ENCODE measurements at regions not wholly inside any gene's neighbourhood (a gene's known extent, or its start where the extent isn't known, plus 50 kb on each side); places are given as distances from the start of the nearest gene placed in this dataset.

DNA sequence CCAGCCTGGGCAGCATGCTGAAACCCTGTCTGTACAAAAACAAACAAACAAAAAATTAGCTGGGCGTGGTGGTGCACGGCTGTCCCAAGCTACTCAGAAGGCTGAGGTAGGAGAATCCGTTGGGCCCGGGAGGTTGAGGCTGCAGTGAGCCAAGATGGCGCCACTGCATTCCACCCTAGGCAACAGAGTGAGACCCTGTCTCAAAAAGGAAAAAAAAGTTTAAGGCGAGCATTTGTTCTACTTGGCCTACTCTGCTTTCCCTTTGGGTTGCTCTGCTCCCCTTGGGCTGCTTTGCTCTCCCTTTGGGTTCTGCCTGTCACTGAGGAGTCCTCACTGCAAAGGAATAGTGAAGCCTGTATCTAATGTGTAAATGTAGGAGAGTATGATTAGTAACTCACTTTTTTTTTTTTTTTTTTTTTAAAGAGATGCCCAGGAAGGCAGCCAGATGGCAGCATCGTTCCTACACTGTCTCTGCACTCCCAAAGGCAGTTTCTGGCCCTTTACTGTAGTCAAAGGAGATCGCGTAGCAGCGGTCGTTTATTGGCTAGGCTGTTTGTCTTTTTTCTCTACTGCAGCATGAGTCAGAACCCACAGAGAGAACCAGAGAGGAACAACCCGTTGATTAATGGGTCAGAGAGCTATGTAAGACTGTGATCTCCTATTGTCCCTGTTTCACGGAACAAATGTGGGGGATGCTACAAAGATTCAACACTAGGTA lies 118.3 kb upstream of the CWC22 start:
- H2BK15ac ChIP-seq (ENCODE audit: low read depth, low read length), result no peak overlapping the region
- H3K14ac ChIP-seq (ENCODE audit: insufficient read depth, low read length), result no peak overlapping the region
- H3K4me1 ChIP-seq (ENCODE audit: insufficient read depth, low read length), result no peaks in the 10 kb centered on the region
- H2BK5ac ChIP-seq (ENCODE audit: insufficient read length, low read length), result no peak overlapping the region
- no peaks in the 10 kb centered on the region for H3K79me1 ChIP-seq (ENCODE audit: insufficient read depth, low read depth, low read length, poor library complexity, severe bottlenecking)
- no peak overlapping the region for H2BK120ac ChIP-seq (ENCODE audit: low read depth, low read length, poor library complexity, severe bottlenecking)
- no peak overlapping the region for H2AK5ac ChIP-seq (ENCODE audit: insufficient read length, low read length)
- H3K36me3 Mint-ChIP-seq (ENCODE audit: insufficient read depth in 1 of 3, low read depth in 3 of 3), result peaks cover 0 to 18% (median 15%) of the 10 kb centered on the region in 3 experiments; a peak in 5 of 7 replicates
- no peak overlapping the region for H3K4me2 ChIP-seq (ENCODE audit: insufficient read depth, insufficient read length, low read length)
- peak; percentile 84 for DNase-seq
- no peak overlapping the region for H4K8ac ChIP-seq (replicated peaks; ENCODE audit: insufficient read length, low read depth, low read length)
- no peaks in the 10 kb centered on the region for H4K20me1 ChIP-seq (ENCODE audit: control insufficient read depth, insufficient read depth, insufficient read length)
- H3K9me3 ChIP-seq (ENCODE audit: control insufficient read depth, low read depth, low read length), result no peaks in the 10 kb centered on the region
- H3K56ac ChIP-seq (ENCODE audit: insufficient read length, low read depth, low read length), result no peak overlapping the region
- peak overlapping the region in 1 of 3 experiments; percentile 30; a peak in 1 of 7 replicates for H3K27ac Mint-ChIP-seq
- no peak overlapping the region for H2BK20ac ChIP-seq (ENCODE audit: low read depth, low read length, poor library complexity, severe bottlenecking)
- H3K18ac ChIP-seq (ENCODE audit: insufficient read length, low read depth, low read length), result no peak overlapping the region
- no peak overlapping the region for H3K27ac ChIP-seq (ENCODE audit: insufficient read length, low read depth, low read length)
- no peak overlapping the region for H4K5ac ChIP-seq (ENCODE audit: insufficient read length, low read depth, low read length)
- peak; percentile 85 for TF ChIP-seq CTCF (conservative IDR thresholded peaks at IDR 0.05)
- H3K23ac ChIP-seq (ENCODE audit: insufficient read length, low read depth, low read length), result no peak overlapping the region
- peaks cover 4 to 12% of the 10 kb centered on the region in 2 experiments; a peak in 4 of 5 replicates for H3K9me3 Mint-ChIP-seq
- no CpG with 5 or more reads among the region's 13 CpGs for WGBS (ENCODE audit: extremely low coverage, insufficient read length, low lambda C conversion rate)
- peaks cover 36 to 40% of the 10 kb centered on the region in 2 experiments for H3K4me1 Mint-ChIP-seq
- H4K91ac ChIP-seq (ENCODE audit: insufficient read length, low read depth, low read length), result no peak overlapping the region
- no peak overlapping the region for H2BK12ac ChIP-seq (ENCODE audit: insufficient read length, low read depth, low read length)
- H3K27me3 ChIP-seq (ENCODE audit: insufficient read depth, low read length), result no peaks in the 10 kb centered on the region
- H3T11ph ChIP-seq (ENCODE audit: low read length), result no peak overlapping the region
- no peaks in the 10 kb centered on the region for H3K27me3 Mint-ChIP-seq (ENCODE audit: low read depth)
- no peak overlapping the region for H3K9ac ChIP-seq (ENCODE audit: extremely low read depth, insufficient read length, low read length)
- no peak overlapping the region for H2AFZ ChIP-seq (ENCODE audit: low read length)
- H3K4me3 Mint-ChIP-seq, result no peak overlapping the region
- H3K79me2 ChIP-seq (ENCODE audit: insufficient read depth, low read length), result no peaks in the 10 kb centered on the region
- H3K4ac ChIP-seq (ENCODE audit: low read depth, low read length), result no peak overlapping the region
- H3K23me2 ChIP-seq (ENCODE audit: insufficient read length, low read depth, low read length, poor library complexity, severe bottlenecking), result no peaks in the 10 kb centered on the region

Data from H9 (cell line).